Astrocyte (in vitro differentiated cells and primary cell): ENCODE measurements at regions not wholly inside any gene's neighbourhood (a gene's known extent, or its start where the extent isn't known, plus 50 kb on each side); places are given as distances from the start of the nearest gene placed in this dataset.

Experiments used
- CTCF ChIP-seq: IDR thresholded peaks from 2 replicates; pipeline ENCODE4 v1.5.1; 2011; ENCODE audit warnings: low read depth, mild to moderate bottlenecking, inconsistent platforms, low read length, moderate library complexity; ENCODE audit not compliant: insufficient read depth
- EZH2 ChIP-seq: IDR thresholded peaks from 2 replicates; pipeline ENCODE4 v1.6.1; 2012; ENCODE audit warnings: mild to moderate bottlenecking, low read length, inconsistent platforms; ENCODE audit not compliant: insufficient read depth

GRCh38 chr7:84354030-84354429 is 159.4 kb upstream of the SEMA3A start:
- no peak for TF ChIP-seq EZH2
- TF ChIP-seq CTCF, result no peak
